Kidney (tissue), 13 donors: ENCODE measurements at regions not wholly inside any gene's neighbourhood (a gene's known extent, or its start where the extent isn't known, plus 50 kb on each side); places are given as distances from the start of the nearest gene placed in this dataset.

ENCODE experiments used
- DNase-seq, 5 donors: peaks; one replicate each; pipeline ENCODE4 v3.0.0-alpha.2; 2013 to 2020
- FAIRE-seq: peaks from 2 replicates; lab custom pipeline; 2012; peaks lifted over from hg19 to GRCh38; lab: Jason Lieb, UNC
- H3K27ac ChIP-seq, 2 donors: one replicate each; pipeline ENCODE4 v1.7.0; 2013; ENCODE audit warnings: low read depth in 2 of 2, low read length in 2 of 2, inconsistent platforms in 1 of 2
- H3K27me3 ChIP-seq: one replicate; pipeline ENCODE4 v1.7.1; 2013; ENCODE audit warnings: low read length, inconsistent platforms; ENCODE audit not compliant: control insufficient read depth, insufficient read depth
- H3K36me3 ChIP-seq, 3 donors: one replicate each; pipeline versions ENCODE4 v1.7.0 to v1.7.1; 2013; ENCODE audit warnings: low read length in 3 of 3, control low read depth in 1 of 3, inconsistent platforms in 1 of 3; ENCODE audit not compliant: insufficient read depth in 3 of 3, control insufficient read depth in 2 of 3
- H3K4me1 ChIP-seq, 3 donors: one replicate each; pipeline versions ENCODE4 v1.7.0 to v1.7.1; 2013; ENCODE audit warnings: low read length in 3 of 3, inconsistent platforms in 1 of 3, low read depth in 1 of 3; ENCODE audit not compliant: control insufficient read depth in 2 of 3, insufficient read depth in 2 of 3
- H3K4me3 ChIP-seq, 3 donors: one replicate each; pipeline versions ENCODE4 v1.7.0 to v1.8.1; 2013; ENCODE audit warnings: low read length in 3 of 3, control low read depth in 1 of 3, inconsistent platforms in 1 of 3
- H3K9ac ChIP-seq, 3 donors: one replicate each; pipeline versions ENCODE4 v1.7.0 to v1.7.1; 2013; ENCODE audit warnings: low read length in 3 of 3, control low read depth in 1 of 3, inconsistent platforms in 1 of 3
- H3K9me3 ChIP-seq, 3 donors: one replicate each; pipeline versions ENCODE4 v1.7.0 to v1.7.1; 2013; ENCODE audit warnings: low read length in 3 of 3, control low read depth in 1 of 3, inconsistent platforms in 1 of 3; ENCODE audit not compliant: control insufficient read depth in 2 of 3, insufficient read depth in 1 of 3
- intact Hi-C: fragments of 100-400 bp; cut with DNase I; formaldehyde crosslinking; loops from one replicate; pipeline ENCODE4 v1.11.1; 2022
- TF ChIP-seq, protein P1 (sequence below): IDR thresholded peaks from 3 replicates; pipeline ENCODE4 v1.5.1; 2012; ENCODE audit warnings: mild to moderate bottlenecking, moderate library complexity, borderline replicate concordance; ENCODE audit not compliant: insufficient read depth; ENCODE audit errors: extremely low read depth
- donor health status: control.
- donor health status: control.
- donor health status: control.
- donor health status: control.
- donor health status: control.
- donor health status: DM: yes; HTN: yes; CAD: no.
- donor health status: Normal renal cell carcinoma (clear cell type).

GRCh38 chr12:19848421-19848820 lies 409.1 kb downstream of the AEBP2 start:
- TF ChIP-seq, protein P1, sequence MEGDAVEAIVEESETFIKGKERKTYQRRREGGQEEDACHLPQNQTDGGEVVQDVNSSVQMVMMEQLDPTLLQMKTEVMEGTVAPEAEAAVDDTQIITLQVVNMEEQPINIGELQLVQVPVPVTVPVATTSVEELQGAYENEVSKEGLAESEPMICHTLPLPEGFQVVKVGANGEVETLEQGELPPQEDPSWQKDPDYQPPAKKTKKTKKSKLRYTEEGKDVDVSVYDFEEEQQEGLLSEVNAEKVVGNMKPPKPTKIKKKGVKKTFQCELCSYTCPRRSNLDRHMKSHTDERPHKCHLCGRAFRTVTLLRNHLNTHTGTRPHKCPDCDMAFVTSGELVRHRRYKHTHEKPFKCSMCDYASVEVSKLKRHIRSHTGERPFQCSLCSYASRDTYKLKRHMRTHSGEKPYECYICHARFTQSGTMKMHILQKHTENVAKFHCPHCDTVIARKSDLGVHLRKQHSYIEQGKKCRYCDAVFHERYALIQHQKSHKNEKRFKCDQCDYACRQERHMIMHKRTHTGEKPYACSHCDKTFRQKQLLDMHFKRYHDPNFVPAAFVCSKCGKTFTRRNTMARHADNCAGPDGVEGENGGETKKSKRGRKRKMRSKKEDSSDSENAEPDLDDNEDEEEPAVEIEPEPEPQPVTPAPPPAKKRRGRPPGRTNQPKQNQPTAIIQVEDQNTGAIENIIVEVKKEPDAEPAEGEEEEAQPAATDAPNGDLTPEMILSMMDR = no peak
- H3K4me3 ChIP-seq = no peak overlapping the region
- H3K4me1 ChIP-seq = peaks cover 0 to 7% (median 2%) of the 10 kb centered on the region in 3 donors
- H3K27ac ChIP-seq = no peak overlapping the region
- H3K36me3 ChIP-seq = no peaks in the 10 kb centered on the region
- intact Hi-C loops = no loop called here
- peaks cover 0 to 7% (median 4%) of the 10 kb centered on the region in 3 donors for H3K9me3 ChIP-seq
- H3K27me3 ChIP-seq = no peaks in the 10 kb centered on the region
- FAIRE-seq = no peak
- no peak overlapping the region for H3K9ac ChIP-seq
- no peak for DNase-seq

DNA sequence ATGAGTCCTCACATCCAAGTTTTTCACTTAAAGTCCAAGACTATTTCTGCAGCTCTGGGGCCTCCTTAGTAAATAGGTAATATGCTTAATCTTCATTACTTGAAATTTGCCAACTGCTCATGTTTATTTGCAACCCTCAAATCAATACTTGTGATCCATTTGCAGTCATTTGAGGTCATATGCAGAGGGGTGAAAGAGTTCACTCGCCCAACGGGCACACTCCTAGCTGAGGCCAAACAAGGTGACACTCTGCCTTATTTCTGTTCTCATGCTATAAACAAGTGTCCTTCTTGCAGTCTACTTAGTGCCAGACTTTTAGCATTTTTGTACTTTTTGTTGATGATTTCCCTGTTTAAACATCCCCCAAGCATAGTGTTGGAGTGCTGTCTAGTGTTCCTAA lies 409.9 kb downstream of the AEBP2 start:
- no peak overlapping the region for H3K4me3 ChIP-seq
- TF ChIP-seq, protein P1 = no peak
- peaks cover 0 to 7% (median 2%) of the 10 kb centered on the region in 3 donors for H3K4me1 ChIP-seq
- DNase-seq = no peak
- H3K9me3 ChIP-seq = peaks cover 0 to 7% (median 4%) of the 10 kb centered on the region in 3 donors
- no peak overlapping the region for H3K9ac ChIP-seq
- intact Hi-C loops = no loop called here
- H3K27ac ChIP-seq = no peak overlapping the region
- H3K36me3 ChIP-seq = no peaks in the 10 kb centered on the region
- no peak for FAIRE-seq
- no peaks in the 10 kb centered on the region for H3K27me3 ChIP-seq

GRCh38 chr12:19850346-19851065 lies 411.2 kb downstream of the AEBP2 start:
- intact Hi-C loops = no loop called here
- FAIRE-seq (no peak), DNase-seq (peak in 3 of 5 donors; percentile 25 to 80 (median 53))
- H3K27me3 ChIP-seq = no peaks in the 10 kb centered on the region
- peak overlapping the region in 1 of 3 donors; percentile 9 for H3K4me3 ChIP-seq
- H3K9ac ChIP-seq = no peak overlapping the region
- H3K4me1 ChIP-seq = peaks cover 0 to 7% (median 2%) of the 10 kb centered on the region in 3 donors
- TF ChIP-seq, protein P1 = no peak
- H3K27ac ChIP-seq = peak overlapping the region in 1 of 2 donors; percentile 56
- no peaks in the 10 kb centered on the region for H3K36me3 ChIP-seq
- peaks cover 0 to 7% (median 4%) of the 10 kb centered on the region in 3 donors for H3K9me3 ChIP-seq
